Endothelial cell of umbilical vein (primary cell): ENCODE measurements at regions not wholly inside any gene's neighbourhood (a gene's known extent, or its start where the extent isn't known, plus 50 kb on each side); places are given as distances from the start of the nearest gene placed in this dataset.

Source experiments
- BruUV-seq: library from RNA; stranded (reverse); fragments of 400-500 nt; replicated peaks from 2 replicates; lab custom pipeline; 2021; lab: Mats Ljungman, UMichigan
- CTCF ChIA-PET: fragments of 300-600, 350-600 bp; sonication (Branson Sonifier 250); formaldehyde crosslinking; loops from one replicate; lab custom pipeline; 2021; ENCODE audit warnings: antibody characterized with exemption, inconsistent platforms; lab: Charles Lee
- POLR2A ChIA-PET: fragments of 300-600, 350-600 bp; sonication (Branson Sonifier 250); formaldehyde crosslinking; loops from one replicate; lab custom pipeline; 2021; ENCODE audit warnings: antibody characterized with exemption, inconsistent platforms; lab: Charles Lee
- DNase-seq: peaks from one replicate; pipeline ENCODE4 v3.0.0-alpha.2; 2011; ENCODE audit warnings: low read depth, low spot score
- FAIRE-seq: peaks from 2 replicates; lab custom pipeline; 2011; peaks lifted over from hg19 to GRCh38; lab: Jason Lieb, UNC
- H2AFZ ChIP-seq: 2 replicates; pipeline ENCODE4 v1.6.0; 2012; ENCODE audit warnings: low read depth, low read length, control low read depth, inconsistent platforms
- H3K27ac ChIP-seq: 2 replicates; pipeline ENCODE4 v1.5.1; 2011; ENCODE audit warnings: low read depth, mild to moderate bottlenecking, control low read depth, low read length, moderate library complexity; ENCODE audit not compliant: insufficient read depth
- H3K27me3 ChIP-seq, 2 experiments: 2 replicates each; pipeline versions ENCODE4 v1.6.0 to v1.6.1; 2011; ENCODE audit warnings: low read length in 2 of 2, mixed read lengths in 1 of 2; ENCODE audit not compliant: control insufficient read depth in 2 of 2, insufficient read depth in 2 of 2
- H3K36me3 ChIP-seq, 2 experiments: 2 replicates in 1 of 2; 3 replicates in 1 of 2; pipeline ENCODE4 v1.5.1; 2011; ENCODE audit warnings: low read length in 2 of 2, mild to moderate bottlenecking in 1 of 2, moderate library complexity in 1 of 2; ENCODE audit not compliant: control insufficient read depth in 2 of 2, insufficient read depth in 2 of 2; ENCODE audit errors: extremely low read depth in 1 of 2
- H3K4me1 ChIP-seq: 3 replicates; pipeline ENCODE4 v1.5.1; 2011; ENCODE audit warnings: mild to moderate bottlenecking, low read length; ENCODE audit not compliant: control insufficient read depth, insufficient read depth; ENCODE audit errors: extremely low read depth
- H3K4me2 ChIP-seq: 2 replicates; pipeline ENCODE4 v1.6.1; 2011; ENCODE audit warnings: low read length, control low read depth, mixed read lengths; ENCODE audit not compliant: insufficient read depth
- H3K4me3 ChIP-seq, 3 experiments: fragments of 200-600 bp in 1 of 3; sonication (generic), shearing (Covaris generic) in 1 of 3; replicated peaks in 1 of 3; 2 replicates each; pipeline ENCODE4 v1.5.1; 2011 to 2016; ENCODE audit warnings: control low read depth in 3 of 3, low read length in 3 of 3, mild to moderate bottlenecking in 2 of 3, inconsistent platforms in 1 of 3, low read depth in 1 of 3, moderate library complexity in 1 of 3; ENCODE audit not compliant: insufficient read depth in 1 of 3
- H3K79me2 ChIP-seq: 2 replicates; pipeline ENCODE4 v1.6.0; 2012; ENCODE audit warnings: low read length, inconsistent platforms; ENCODE audit not compliant: control insufficient read depth, insufficient read depth
- H3K9ac ChIP-seq: replicated peaks from 2 replicates; pipeline ENCODE3; 2011; ENCODE audit warnings: low read length, control low read depth; ENCODE audit not compliant: insufficient read depth; ENCODE audit errors: extremely low read depth
- H3K9me1 ChIP-seq: replicated peaks from 3 replicates; pipeline ENCODE4 v1.6.0; 2011; ENCODE audit warnings: mild to moderate bottlenecking, low read length; ENCODE audit not compliant: control insufficient read depth, insufficient read depth; ENCODE audit errors: extremely low read depth
- H3K9me3 ChIP-seq: replicated peaks from 2 replicates; pipeline ENCODE4 v1.5.1; 2012; ENCODE audit warnings: low read length, inconsistent platforms; ENCODE audit not compliant: control insufficient read depth, insufficient read depth
- H4K20me1 ChIP-seq: replicated peaks from 2 replicates; pipeline ENCODE3; 2011; ENCODE audit warnings: mild to moderate bottlenecking, low read length; ENCODE audit not compliant: control insufficient read depth, insufficient read depth; ENCODE audit errors: extremely low read depth
- CTCF ChIP-seq, 2 donors: IDR thresholded peaks; 1 replicate in 1 of 2; 2 replicates in 1 of 2; pipeline ENCODE4 v1.5.1; 2011; ENCODE audit warnings: low read length in 2 of 2, mild to moderate bottlenecking in 2 of 2, moderate library complexity in 2 of 2, control low read depth in 1 of 2, inconsistent platforms in 1 of 2, low read depth in 1 of 2; ENCODE audit not compliant: insufficient read depth in 1 of 2; ENCODE audit errors: extremely low read depth in 1 of 2
- EZH2 ChIP-seq: IDR thresholded peaks from 2 replicates; pipeline ENCODE4 v1.6.1; 2012; ENCODE audit warnings: borderline replicate concordance, low read depth, mild to moderate bottlenecking, moderate library complexity, low read length, inconsistent platforms; ENCODE audit not compliant: severe bottlenecking
- FOS ChIP-seq: IDR thresholded peaks from 2 replicates; pipeline ENCODE4 v1.6.1; 2011; ENCODE audit warnings: mild to moderate bottlenecking, low read length, moderate library complexity, borderline replicate concordance; ENCODE audit not compliant: insufficient read depth
- GATA2 ChIP-seq: IDR thresholded peaks from 2 replicates; pipeline ENCODE4 v1.7.0; 2011; ENCODE audit warnings: low read depth, mild to moderate bottlenecking, moderate library complexity, mixed read lengths, low read length; ENCODE audit not compliant: insufficient read length, insufficient read depth
- JUN ChIP-seq: IDR thresholded peaks from 2 replicates; pipeline ENCODE4 v1.6.1; 2011; ENCODE audit warnings: borderline replicate concordance, low read depth; ENCODE audit not compliant: insufficient read length, insufficient read depth
- MYC ChIP-seq: IDR thresholded peaks from one replicate; pipeline ENCODE4 v1.6.1; 2011; ENCODE audit warnings: mild to moderate bottlenecking, low read depth, low read length
- POLR2A ChIP-seq: IDR thresholded peaks from 2 replicates; pipeline ENCODE4 v1.6.1; 2012; ENCODE audit warnings: low read depth, mild to moderate bottlenecking, control low read depth, low read length
- POLR2AphosphoS5 ChIP-seq: IDR thresholded peaks from 2 replicates; pipeline ENCODE4 v1.6.1; 2012; ENCODE audit warnings: low read depth, mild to moderate bottlenecking, control low read depth, low read length, moderate library complexity; ENCODE audit not compliant: insufficient read depth
- dilution Hi-C: fragments of 300-500 bp; cut with MboI; formaldehyde crosslinking; loops from one replicate; pipeline ENCODE4 v1.15.0; 2019; ENCODE audit warnings: low sequenced_read_pairs; ENCODE audit not compliant: extremely low pct_ligation_motif_present
- intact Hi-C: fragments of 100-400 bp; cut with micrococcal nuclease; formaldehyde crosslinking; loops from one replicate; pipeline ENCODE4 v1.10.0; 2022
- TF ChIP-seq, protein P1 (sequence below): IDR thresholded peaks from 2 replicates; pipeline ENCODE4 v1.6.1; 2011; ENCODE audit not compliant: insufficient read depth, insufficient read length

- DNase-seq (no peak), FAIRE-seq (no peak)
- Histone ChIP-seq H4K20me1 (no peaks in the 10 kb centered on the region), H2AFZ (no peak overlapping the region), H3K9ac (no peak overlapping the region), H3K9me1 (no peaks in the 10 kb centered on the region), H3K27me3 (no peaks in the 10 kb centered on the region), H3K4me2 (no peak overlapping the region), H3K79me2 (no peaks in the 10 kb centered on the region), H3K9me3 (no peaks in the 10 kb centered on the region), H3K4me3 (no peak overlapping the region), H3K27ac (no peak overlapping the region), H3K36me3 (no peaks in the 10 kb centered on the region), H3K4me1 (no peaks in the 10 kb centered on the region)
- intact Hi-C loops (no loop called here), dilution Hi-C loops (no loop called here)
- ChIA-PET POLR2A (no interaction called here), CTCF (interaction anchor here (2.6 kb wide), 1 partner anchor 10 kb away, joined by 13 read pairs; no protein-coding TSS in a partner anchor)
- BruUV-seq, result no TSS peak
- TF ChIP-seq POLR2AphosphoS5 (no peak), MYC (no peak), EZH2 (no peak), JUN (no peak), GATA2 (no peak), FOS (no peak), CTCF (IDR thresholded peaks at IDR 0.05; ENCODE audit: extremely low read depth in 1 of 2, insufficient read depth in 1 of 2, low read depth in 1 of 2, low read length in 2 of 2) (no peak), POLR2A (no peak)
- TF ChIP-seq, protein P1, sequence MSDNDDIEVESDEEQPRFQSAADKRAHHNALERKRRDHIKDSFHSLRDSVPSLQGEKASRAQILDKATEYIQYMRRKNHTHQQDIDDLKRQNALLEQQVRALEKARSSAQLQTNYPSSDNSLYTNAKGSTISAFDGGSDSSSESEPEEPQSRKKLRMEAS, result no peak
Measured at GRCh38 chr4:113826421-113826820, 64.9 kb upstream of the CAMK2D start.
